WTC11 (cell line): ENCODE measurements at regions not wholly inside any gene's neighbourhood (a gene's known extent, or its start where the extent isn't known, plus 50 kb on each side); places are given as distances from the start of the nearest gene placed in this dataset.

Source experiments
- ATAC-seq: fragments of 200-7000 bp; cut with Tn5 transposase; 2 replicates; pipeline ENCODE4 v1.10.0; 2021; ENCODE audit warnings: mild to moderate bottlenecking, moderate library complexity
- CTCF ChIA-PET: fragments of 300-600 bp; sonication (Branson Sonifier 250); formaldehyde crosslinking; loops from one replicate; lab custom pipeline; 2021; ENCODE audit warnings: antibody characterized with exemption; lab: Charles Lee
- POLR2A ChIA-PET: fragments of 350-600 bp; sonication (Branson Sonifier 250); formaldehyde crosslinking; loops from one replicate; lab custom pipeline; 2021; ENCODE audit warnings: antibody characterized with exemption; lab: Charles Lee
- DNase-seq: peaks from one replicate; pipeline ENCODE4 v3.0.0; 2021; ENCODE audit warnings: low spot score
- H3K27ac Mint-ChIP-seq: 2 replicates; pipeline ENCODE4 v1.8.0; 2021; ENCODE audit warnings: mixed read lengths
- H3K27me3 Mint-ChIP-seq: 2 replicates; pipeline ENCODE4 v1.8.0; 2021; ENCODE audit warnings: low read depth, mild to moderate bottlenecking, moderate library complexity, mixed read lengths
- H3K36me3 Mint-ChIP-seq: 2 replicates; pipeline ENCODE4 v1.8.0; 2021; ENCODE audit warnings: mixed read lengths
- H3K4me1 Mint-ChIP-seq: 2 replicates; pipeline ENCODE4 v1.8.0; 2022; ENCODE audit warnings: mixed read lengths
- H3K4me3 Mint-ChIP-seq: 2 replicates; pipeline ENCODE4 v1.8.0; 2021; ENCODE audit warnings: mild to moderate bottlenecking, moderate library complexity, mixed read lengths
- H3K9me3 Mint-ChIP-seq: 2 replicates; pipeline ENCODE4 v1.8.0; 2021; ENCODE audit warnings: mixed read lengths
- ATF1 ChIP-seq: sonication (generic); formaldehyde crosslinking; IDR thresholded peaks from 2 replicates; pipeline ENCODE4 v1.8.1; 2023; ENCODE audit warnings: mild to moderate bottlenecking, moderate library complexity, missing genetic modification reagents
- ATF6 ChIP-seq: sonication (generic); formaldehyde crosslinking; IDR thresholded peaks from 2 replicates; pipeline ENCODE4 v1.8.1; 2023; ENCODE audit warnings: mild to moderate bottlenecking, missing genetic modification reagents
- ELF4 ChIP-seq: sonication (generic); formaldehyde crosslinking; IDR thresholded peaks from 2 replicates; pipeline ENCODE4 v1.8.1; 2022; ENCODE audit warnings: low read depth, mild to moderate bottlenecking, moderate library complexity, missing genetic modification reagents
- FOXJ3 ChIP-seq: sonication (generic); formaldehyde crosslinking; IDR thresholded peaks from 2 replicates; pipeline ENCODE4 v1.9.0; 2021; ENCODE audit warnings: missing genetic modification reagents, mild to moderate bottlenecking, borderline replicate concordance
- FOXP1 ChIP-seq: sonication (generic); formaldehyde crosslinking; IDR thresholded peaks from 2 replicates; pipeline ENCODE4 v1.8.0; 2022; ENCODE audit warnings: missing genetic modification reagents, mild to moderate bottlenecking, moderate library complexity, borderline replicate concordance
- GABPB1 ChIP-seq: sonication (generic); formaldehyde crosslinking; IDR thresholded peaks from 2 replicates; pipeline ENCODE4 v1.8.1; 2023; ENCODE audit warnings: mild to moderate bottlenecking, missing genetic modification reagents
- GRHL2 ChIP-seq: fragments of 250-450 bp; sonication (Bioruptor Pico); IDR thresholded peaks from 2 replicates; pipeline ENCODE4 v1.8.0; 2022; ENCODE audit warnings: mild to moderate bottlenecking, moderate library complexity; ENCODE audit not compliant: insufficient replicate concordance, severe bottlenecking
- GTF2I ChIP-seq: fragments of 250-450 bp; sonication (Bioruptor Pico); conservative IDR thresholded peaks from 2 replicates; pipeline ENCODE4 v1.4.0; 2021; ENCODE audit warnings: mild to moderate bottlenecking
- IRF2 ChIP-seq: sonication (generic); formaldehyde crosslinking; IDR thresholded peaks from 2 replicates; pipeline ENCODE4 v1.8.0; 2022; ENCODE audit warnings: low read depth, missing genetic modification reagents, borderline replicate concordance
- JUN ChIP-seq: sonication (generic); formaldehyde crosslinking; IDR thresholded peaks from 2 replicates; pipeline ENCODE4 v1.8.0; 2023; ENCODE audit warnings: mild to moderate bottlenecking, missing genetic modification reagents
- MAX ChIP-seq: sonication (generic); formaldehyde crosslinking; IDR thresholded peaks from 2 replicates; pipeline ENCODE4 v1.8.0; 2022; ENCODE audit warnings: mild to moderate bottlenecking, missing genetic modification reagents
- NFE2L1 ChIP-seq: sonication (generic); formaldehyde crosslinking; IDR thresholded peaks from 2 replicates; pipeline ENCODE4 v1.8.1; 2023; ENCODE audit warnings: missing genetic modification reagents
- NFYB ChIP-seq: sonication (generic); formaldehyde crosslinking; conservative IDR thresholded peaks from 2 replicates; pipeline ENCODE4 v1.8.0; 2022; ENCODE audit warnings: low read depth, missing genetic modification reagents
- RELA ChIP-seq: sonication (generic); formaldehyde crosslinking; IDR thresholded peaks from 2 replicates; pipeline ENCODE4 v1.8.1; 2022; ENCODE audit warnings: missing genetic modification reagents, mild to moderate bottlenecking, borderline replicate concordance
- SMAD4 ChIP-seq: sonication (generic); formaldehyde crosslinking; IDR thresholded peaks from 2 replicates; pipeline ENCODE4 v1.8.0; 2022; ENCODE audit warnings: mild to moderate bottlenecking, missing genetic modification reagents
- SOX15 ChIP-seq: fragments of 250-450 bp; sonication (Bioruptor Pico); IDR thresholded peaks from 2 replicates; pipeline ENCODE4 v1.9.0; 2021; ENCODE audit warnings: mild to moderate bottlenecking
- SP1 ChIP-seq: sonication (generic); formaldehyde crosslinking; conservative IDR thresholded peaks from 2 replicates; pipeline ENCODE4 v1.8.1; 2022; ENCODE audit warnings: missing genetic modification reagents
- TEAD1 ChIP-seq: sonication (generic); formaldehyde crosslinking; IDR thresholded peaks from 2 replicates; pipeline ENCODE4 v1.8.0; 2022; ENCODE audit warnings: mild to moderate bottlenecking, missing genetic modification reagents
- USF1 ChIP-seq: sonication (generic); formaldehyde crosslinking; IDR thresholded peaks from 2 replicates; pipeline ENCODE4 v1.8.0; 2022; ENCODE audit warnings: mild to moderate bottlenecking, missing genetic modification reagents
- ZBTB43 ChIP-seq: sonication (generic); formaldehyde crosslinking; IDR thresholded peaks from 2 replicates; pipeline ENCODE4 v1.8.1; 2023; ENCODE audit warnings: mild to moderate bottlenecking, missing genetic modification reagents
- ZNF232 ChIP-seq: sonication (generic); formaldehyde crosslinking; IDR thresholded peaks from 2 replicates; pipeline ENCODE4 v1.8.0; 2022; ENCODE audit warnings: mild to moderate bottlenecking, missing genetic modification reagents
- ZNF416 ChIP-seq: fragments of 250-450 bp; sonication (Bioruptor Pico); IDR thresholded peaks from 2 replicates; pipeline ENCODE4 v1.9.0; 2021; ENCODE audit warnings: mild to moderate bottlenecking, inconsistent platforms
- ZNF423 ChIP-seq: fragments of 250-450 bp; sonication (Bioruptor Pico); IDR thresholded peaks from 2 replicates; pipeline ENCODE4 v2.1.2; 2022; ENCODE audit warnings: mild to moderate bottlenecking, moderate library complexity
- ZNF532 ChIP-seq: fragments of 250-450 bp; sonication (Bioruptor Pico); IDR thresholded peaks from 2 replicates; pipeline ENCODE4 v1.9.0; 2021; ENCODE audit warnings: mild to moderate bottlenecking, borderline replicate concordance

- no peak for TF ChIP-seq RELA (CRISPR knock-in tag)
- no peak for TF ChIP-seq ZNF416
- TF ChIP-seq TEAD1 (CRISPR knock-in tag): no peak
- TF ChIP-seq ZNF532 (CRISPR knock-in tag): no peak
- no peak for TF ChIP-seq ZBTB43 (CRISPR knock-in tag)
- TF ChIP-seq ZNF232: no peak
- TF ChIP-seq USF1: no peak
- no peak for TF ChIP-seq ELF4 (CRISPR knock-in tag)
Measured at GRCh38 chr2:224221455-224221913, 180.4 kb downstream of the FAM124B start (continued).

- peaks cover 31% of the 10 kb centered on the region for H3K9me3 Mint-ChIP-seq
- peaks cover 55% of the 10 kb centered on the region for H3K4me1 Mint-ChIP-seq
- H3K36me3 Mint-ChIP-seq: peaks cover 6% of the 10 kb centered on the region
- H3K27ac Mint-ChIP-seq: 0 out of 2 replicates have a peak overlapping the region, but pooled peaks have one; percentile 54
- CTCF ChIA-PET: interaction anchor here (1.0 kb wide), 1 partner anchor 227 kb away, joined by 3 read pairs; no protein-coding TSS in a partner anchor
- POLR2A ChIA-PET: interaction anchor here (0.5 kb wide), 1 partner anchor 295 kb away, joined by 3 read pairs; no protein-coding TSS in a partner anchor
- DNase-seq: no peak
- H3K4me3 Mint-ChIP-seq: no peak overlapping the region
- no peak for ATAC-seq
- TF ChIP-seq ATF6 (CRISPR knock-in tag) (no peak), NFYB (no peak), GRHL2 (CRISPR knock-in tag) (no peak), FOXJ3 (CRISPR knock-in tag) (no peak), MAX (CRISPR knock-in tag) (no peak), TEAD1 (CRISPR knock-in tag) (no peak), GTF2I (CRISPR knock-in tag) (no peak), ATF1 (CRISPR knock-in tag) (no peak), JUN (CRISPR knock-in tag) (no peak), SP1 (no peak), ZNF423 (CRISPR knock-in tag) (no peak), IRF2 (CRISPR knock-in tag) (no peak), FOXP1 (CRISPR knock-in tag) (no peak), SMAD4 (CRISPR knock-in tag) (no peak), NFE2L1 (CRISPR knock-in tag) (no peak), GABPB1 (no peak), ELF4 (CRISPR knock-in tag) (no peak), SOX15 (no peak)
- H3K27me3 Mint-ChIP-seq: no peaks in the 10 kb centered on the region; the same call in 1 of the 2 replicates
Measured at GRCh38 chr2:224220586-224221255, 181.2 kb downstream of the FAM124B start.
